ENCODE measurements at regions not wholly inside any gene's neighbourhood (a gene's known extent, or its start where the extent isn't known, plus 50 kb on each side); places are given as distances from the start of the nearest gene placed in this dataset.

- no peak overlapping the region for H3K4me2 ChIP-seq (ENCODE audit: low read depth, low read length)
- no peaks in the 10 kb centered on the region for H3K27me3 ChIP-seq (ENCODE audit: control insufficient read depth, insufficient read depth, low read length)
- CTCF ChIA-PET = no interaction called here
- H3K56ac ChIP-seq (ENCODE audit: extremely low read depth, insufficient read depth, low read length) = no peak overlapping the region
- no peak overlapping the region for H2BK120ac ChIP-seq (ENCODE audit: low read depth, low read length)
- H2AK5ac ChIP-seq (ENCODE audit: low read depth, low read length) = no peak overlapping the region
- POLR2A ChIA-PET (ENCODE audit: unreplicated experiment) = no interaction called here
- no peaks in the 10 kb centered on the region for H4K20me1 ChIP-seq (ENCODE audit: insufficient read depth, low read length)
- H3K36me3 ChIP-seq (ENCODE audit: control insufficient read depth, insufficient read depth, low read length) = no peaks in the 10 kb centered on the region
- no peaks in the 10 kb centered on the region for H3K79me1 ChIP-seq (ENCODE audit: low read depth in 1 of 2, low read length in 2 of 2)
- H2AK9ac ChIP-seq (replicated peaks; ENCODE audit: low read depth, low read length, poor library complexity) = no peak overlapping the region
- no peak overlapping the region for H2BK5ac ChIP-seq (ENCODE audit: low read depth, low read length, poor library complexity, severe bottlenecking)
- no peak overlapping the region for H2AFZ ChIP-seq (replicated peaks; ENCODE audit: low read length, poor library complexity)
- no CpG with 5 or more reads among the region's 4 CpGs for WGBS, 2 experiments (ENCODE audit: extremely low coverage in 2 of 2, insufficient read length in 1 of 2)
- no peak overlapping the region for H2BK15ac ChIP-seq (ENCODE audit: low read depth, low read length)
- no peak overlapping the region for H3K27ac ChIP-seq (ENCODE audit: insufficient read depth, low read length)
- BruUV-seq (replicated peaks) = no TSS peak
- H3K18ac ChIP-seq (ENCODE audit: low read depth, low read length) = no peak overlapping the region
- no peaks in the 10 kb centered on the region for H3K4me1 ChIP-seq (ENCODE audit: control insufficient read depth, insufficient read depth, low read length)
- dilution Hi-C loops (cut with HindIII; ENCODE audit: low sequenced_read_pairs, unreplicated experiment) (no loop called here), intact Hi-C loops (cut with micrococcal nuclease) (no loop called here), in situ Hi-C loops (cut with MboI; ENCODE audit: low sequenced_read_pairs) (no loop called here)
- ATAC-seq (ENCODE audit: low read depth) (no peak), DNase-seq (no peak)
- no peak overlapping the region for H3K9ac ChIP-seq (ENCODE audit: low read depth, low read length)
- H3K4ac ChIP-seq (ENCODE audit: low read depth, low read length) = no peak overlapping the region
- H3K4me3 ChIP-seq (ENCODE audit: insufficient read depth, low read depth, low read length) = no peak overlapping the region
- no peak overlapping the region for H4K91ac ChIP-seq (ENCODE audit: insufficient read depth, low read depth, low read length)
- H2BK20ac ChIP-seq (ENCODE audit: low read depth, low read length) = no peak overlapping the region
- no peaks in the 10 kb centered on the region for H3K9me1 ChIP-seq (ENCODE audit: insufficient read depth, low read length)
- H4K5ac ChIP-seq (ENCODE audit: low read depth, low read length) = no peak overlapping the region
- H3K14ac ChIP-seq (replicated peaks; ENCODE audit: low read depth, low read length) = no peak overlapping the region
- no peak overlapping the region for H3K23ac ChIP-seq (ENCODE audit: low read depth, low read length)
- no peak overlapping the region for H4K8ac ChIP-seq (ENCODE audit: low read depth in 2 of 2, low read length in 2 of 2)
- TF ChIP-seq, protein P1, sequence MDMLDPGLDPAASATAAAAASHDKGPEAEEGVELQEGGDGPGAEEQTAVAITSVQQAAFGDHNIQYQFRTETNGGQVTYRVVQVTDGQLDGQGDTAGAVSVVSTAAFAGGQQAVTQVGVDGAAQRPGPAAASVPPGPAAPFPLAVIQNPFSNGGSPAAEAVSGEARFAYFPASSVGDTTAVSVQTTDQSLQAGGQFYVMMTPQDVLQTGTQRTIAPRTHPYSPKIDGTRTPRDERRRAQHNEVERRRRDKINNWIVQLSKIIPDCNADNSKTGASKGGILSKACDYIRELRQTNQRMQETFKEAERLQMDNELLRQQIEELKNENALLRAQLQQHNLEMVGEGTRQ (IDR thresholded peaks at IDR 0.05; ENCODE audit: low read depth, low read length) = no peak
- TF ChIP-seq SMC3 (IDR thresholded peaks at IDR 0.05; ENCODE audit: low read depth, low read length) = no peak
- no peak for TF ChIP-seq MAZ (IDR thresholded peaks at IDR 0.05; ENCODE audit: borderline replicate concordance, low read depth, low read length)
- TF ChIP-seq RCOR1 (IDR thresholded peaks at IDR 0.05; ENCODE audit: insufficient replicate concordance, low read length) = no peak
- no peak for TF ChIP-seq RAD21 (IDR thresholded peaks at IDR 0.05; ENCODE audit: low read length)
- no peak for TF ChIP-seq CEBPB (IDR thresholded peaks at IDR 0.05; ENCODE audit: low read depth, low read length)
- TF ChIP-seq RFX5 (IDR thresholded peaks at IDR 0.05; ENCODE audit: low read depth, low read length) = no peak
- no peak for TF ChIP-seq FOS (IDR thresholded peaks at IDR 0.05; ENCODE audit: low read depth, low read length)
- H3K9me3 ChIP-seq (ENCODE audit: control insufficient read depth, insufficient read depth, low read length) = no peaks in the 10 kb centered on the region
Observed at GRCh38 chr7:152537639-152538038, 101.8 kb upstream of the KMT2C start.
